Myocyte (in vitro differentiated cells): ENCODE measurements at regions not wholly inside any gene's neighbourhood (a gene's known extent, or its start where the extent isn't known, plus 50 kb on each side); places are given as distances from the start of the nearest gene placed in this dataset.
A peak's percentile ranks its signal among the peaks of the same experiment; 100 is the strongest.

Experiments
- DNase-seq: peaks from one replicate; pipeline ENCODE4 v3.0.0-alpha.2; 2012; ENCODE audit warnings: low read depth

- no peak for DNase-seq
Measured at GRCh38 chr9:71589612-71590011, 178.7 kb downstream of the CEMIP2 start.

GRCh38 chr9:71587576-71588362 lies 180.5 kb downstream of the CEMIP2 start:
- DNase-seq, result peak; percentile 22

GRCh38 chr9:71583792-71584191 lies 184.5 kb downstream of the CEMIP2 start:
- no peak for DNase-seq

GRCh38 chr9:71582347-71582746 lies 186.0 kb downstream of the CEMIP2 start:
- peak; percentile 28 for DNase-seq

DNA sequence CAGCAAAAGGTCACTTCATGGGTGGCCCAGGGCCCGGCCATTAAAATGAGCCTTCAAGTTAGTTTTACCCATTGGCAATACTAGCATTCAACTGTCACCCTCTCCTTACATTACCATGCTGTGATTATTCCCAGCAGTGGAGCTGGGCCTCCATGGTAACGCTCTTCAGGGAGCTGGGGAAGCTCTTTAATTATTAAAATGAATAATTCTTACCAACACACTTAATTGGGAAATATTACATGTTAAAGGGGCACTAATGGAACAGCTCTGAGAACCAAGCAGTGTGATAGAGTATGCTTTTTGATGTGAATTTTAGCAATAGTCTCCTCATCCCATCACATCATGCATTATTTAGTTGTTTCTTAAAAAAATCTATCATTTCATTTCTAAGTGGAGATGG lies 187.2 kb downstream of the CEMIP2 start:
- DNase-seq, result no peak

DNA sequence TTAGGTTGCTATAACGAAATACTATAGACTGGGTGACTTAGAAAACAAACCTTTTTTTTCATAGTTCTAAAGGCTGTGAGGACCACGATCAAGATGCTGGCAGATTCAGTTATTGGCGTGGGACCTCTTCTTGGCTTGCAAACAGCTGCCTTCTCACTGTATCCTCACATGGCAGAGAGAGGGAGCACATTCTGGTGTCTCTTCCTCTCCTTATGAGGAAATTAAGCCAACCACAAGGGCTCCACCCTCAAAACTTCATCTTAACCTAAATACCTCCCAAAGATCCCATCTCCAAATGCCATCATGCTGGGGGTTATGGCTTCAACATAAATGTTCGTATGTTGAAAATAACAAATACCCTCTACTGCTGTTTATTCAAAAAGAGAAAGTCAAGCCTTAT lies 197.1 kb downstream of the CEMIP2 start:
- no peak for DNase-seq

- no peak for DNase-seq
Measured at GRCh38 chr9:71567890-71568289, 200.4 kb downstream of the CEMIP2 start.

DNA sequence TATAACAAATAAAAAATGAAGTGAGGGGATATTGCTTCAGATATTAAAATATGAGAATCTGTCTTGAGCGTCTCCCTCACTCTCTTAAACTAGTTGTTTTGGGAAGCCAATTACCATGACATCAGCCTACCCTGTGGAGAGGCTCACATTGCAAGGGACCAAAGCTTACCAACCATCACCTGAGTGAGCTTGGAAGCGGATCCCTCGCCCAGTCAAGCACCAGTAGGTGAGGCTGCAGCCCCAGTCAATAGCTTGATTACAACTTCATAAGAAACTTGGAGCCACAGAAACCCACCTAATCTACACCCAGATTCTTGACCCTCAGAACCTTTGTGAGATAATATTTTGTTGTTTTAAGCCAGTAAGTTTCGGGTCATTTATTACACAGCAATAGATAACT lies 206.2 kb downstream of the CEMIP2 start:
- DNase-seq, result no peak

GRCh38 chr9:71557310-71557709 lies 211.0 kb downstream of the CEMIP2 start:
- no peak for DNase-seq

GRCh38 chr9:71552480-71552879 lies 215.8 kb downstream of the CEMIP2 start:
- DNase-seq, result peak; percentile 67

GRCh38 chr9:71549023-71549422 lies 219.3 kb downstream of the CEMIP2 start:
- DNase-seq, result no peak

DNA sequence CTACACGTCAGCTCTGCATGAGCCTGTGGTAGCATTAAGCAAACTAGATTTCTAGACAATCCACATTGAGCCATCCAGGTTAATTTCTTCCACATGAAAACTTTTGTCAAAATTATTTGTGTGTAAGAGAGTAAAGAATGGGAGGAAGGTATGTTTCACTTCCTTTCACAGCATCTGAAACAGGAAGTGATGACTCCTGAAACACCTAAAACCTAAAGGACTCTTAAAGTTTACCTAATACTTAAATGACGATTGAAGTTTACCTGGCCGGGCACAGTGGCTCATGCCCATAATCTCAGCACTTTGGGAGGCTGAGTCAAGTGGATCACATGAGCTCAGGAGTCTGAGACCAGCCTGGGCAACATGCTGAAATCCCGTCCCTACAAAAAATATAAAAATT lies 223.8 kb downstream of the CEMIP2 start:
- DNase-seq, result no peak

DNA sequence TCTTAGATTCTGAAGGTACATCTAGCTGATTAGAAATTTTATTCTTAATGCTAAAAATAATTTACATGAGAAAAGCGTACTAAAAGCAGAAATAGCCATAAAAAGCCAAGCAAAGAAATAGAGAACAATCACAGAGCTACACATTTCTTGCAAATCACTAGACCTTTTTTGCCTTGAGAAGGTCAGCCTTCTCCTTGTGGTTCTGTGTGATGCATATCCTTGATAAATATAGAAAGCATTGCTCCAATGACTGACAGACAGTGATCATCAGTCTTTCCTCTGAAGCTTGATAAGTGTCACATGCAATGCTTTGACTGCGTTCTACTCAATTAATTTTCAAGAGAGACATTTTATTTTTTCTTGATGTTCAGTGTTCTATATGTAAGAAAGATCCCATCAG lies 226.9 kb downstream of the CEMIP2 start:
- no peak for DNase-seq

GRCh38 chr9:71524996-71525580 lies 243.2 kb downstream of the CEMIP2 start:
- no peak for DNase-seq

DNA sequence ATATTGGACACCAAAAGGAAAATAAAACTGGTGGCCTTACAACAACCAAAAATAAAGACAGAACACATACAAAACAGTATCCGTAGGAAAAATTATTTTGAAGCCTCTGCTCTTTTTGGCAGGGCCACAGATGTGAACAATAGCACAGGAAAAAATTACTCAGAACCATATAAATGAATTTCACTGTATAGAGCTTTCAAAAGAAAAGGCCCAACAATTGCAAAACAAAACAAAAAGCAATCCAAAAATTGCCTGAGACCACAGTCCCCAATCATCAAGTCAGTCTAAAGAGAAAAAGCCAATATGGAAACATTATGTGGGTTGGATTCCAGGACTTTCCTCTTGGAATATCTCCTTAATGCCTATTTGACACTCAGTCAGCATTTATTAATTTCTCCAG lies 243.8 kb downstream of the CEMIP2 start:
- DNase-seq, result no peak

DNA sequence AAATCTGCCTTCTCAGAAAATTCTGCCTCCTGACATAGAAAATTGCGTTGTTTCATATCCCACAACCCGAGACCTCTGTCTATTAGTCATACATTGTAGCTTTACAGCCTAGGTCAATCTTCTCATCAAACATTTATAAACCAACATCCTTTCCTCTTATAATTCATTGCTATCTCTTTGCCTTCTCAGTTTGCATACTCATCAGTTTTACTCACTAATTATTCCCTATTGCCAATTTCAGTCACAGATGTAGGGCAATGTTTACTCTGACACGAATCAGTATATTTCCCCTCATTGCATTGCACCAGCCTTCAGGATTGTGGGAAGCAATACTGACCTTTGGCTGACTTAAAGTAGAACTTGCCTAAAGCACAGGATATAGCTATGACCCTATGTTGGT lies 247.2 kb downstream of the CEMIP2 start:
- DNase-seq, result no peak

- DNase-seq, result no peak
Measured at GRCh38 chr9:71519098-71519696, 249.1 kb downstream of the CEMIP2 start.

DNA sequence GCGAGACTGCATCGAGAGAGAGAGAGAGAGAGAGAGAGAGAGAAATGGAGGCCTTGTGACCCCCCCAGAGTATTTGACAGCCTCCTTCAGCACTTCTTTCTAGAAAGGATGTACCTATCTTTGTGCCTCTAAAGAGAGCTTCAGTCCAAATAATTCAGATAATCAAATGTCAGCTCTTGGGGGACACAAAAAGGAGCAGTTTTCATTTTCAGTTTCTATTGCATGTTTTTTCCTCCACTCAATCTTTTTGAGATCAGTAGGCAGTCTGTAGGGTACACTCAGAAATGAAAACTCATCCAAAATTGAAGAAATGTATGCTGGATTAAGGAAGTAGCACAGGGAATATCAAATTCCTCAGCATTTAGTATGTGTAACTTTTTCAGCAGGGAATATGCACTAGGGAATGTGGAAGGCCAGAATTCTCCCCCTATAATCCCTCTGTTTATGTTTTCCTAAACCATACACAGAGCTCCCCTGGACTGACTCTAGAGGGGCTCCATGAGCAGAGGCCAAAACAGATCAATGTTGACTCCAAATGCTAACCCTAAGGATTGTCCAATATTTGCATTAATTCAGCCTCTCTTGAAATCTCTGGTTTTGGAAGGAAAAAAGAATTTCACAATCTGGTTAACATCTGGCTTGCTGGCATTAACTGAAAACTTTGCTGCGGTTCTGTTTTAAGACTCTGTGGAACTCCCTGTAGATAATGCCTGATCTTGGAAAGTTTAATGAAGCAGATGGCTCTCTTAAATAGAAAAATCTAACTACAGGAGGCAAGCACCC lies 250.1 kb downstream of the CEMIP2 start:
- DNase-seq, result peak; percentile 13

- no peak for DNase-seq
Measured at GRCh38 chr9:71515626-71516025, 252.7 kb downstream of the CEMIP2 start.

- no peak for DNase-seq
Measured at GRCh38 chr9:71515107-71515506, 253.2 kb downstream of the CEMIP2 start.

GRCh38 chr9:71514344-71514975 lies 253.9 kb downstream of the CEMIP2 start:
- DNase-seq, result no peak
